ENCODE measurements at regions not wholly inside any gene's neighbourhood (a gene's known extent, or its start where the extent isn't known, plus 50 kb on each side); places are given as distances from the start of the nearest gene placed in this dataset.

DNA sequence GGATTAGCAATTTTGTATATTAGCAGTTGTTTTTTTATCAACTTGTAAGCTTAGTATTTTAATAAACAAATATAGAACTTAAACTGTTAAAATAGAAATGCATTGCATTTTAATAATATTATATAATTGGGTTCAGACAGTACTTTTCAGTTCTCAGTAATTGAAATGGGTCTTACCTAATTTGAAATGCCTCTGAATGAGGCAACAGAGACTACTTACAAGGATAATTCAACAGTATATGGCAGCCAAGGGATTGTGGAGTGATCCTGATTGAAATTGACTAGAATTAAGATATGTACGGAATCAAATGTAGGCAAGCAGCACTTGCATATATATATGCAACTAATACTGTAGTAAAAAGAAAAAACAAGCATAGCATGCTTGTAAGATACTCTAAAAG lies 1503.9 kb upstream of the MIR17HG start:
- no peak for TF ChIP-seq CTCF (IDR thresholded peaks at IDR 0.05; ENCODE audit: low read depth, low read length)
- ChIA-PET POLR2A (no interaction called here), CTCF (no interaction called here)
- Histone ChIP-seq H3K27ac (ENCODE audit: low read depth, low read length) (no peak overlapping the region), H3K27me3 (ENCODE audit: control insufficient read depth, insufficient read depth, low read length) (no peaks in the 10 kb centered on the region), H3K9me3 (ENCODE audit: control insufficient read depth, insufficient read depth, low read length) (no peaks in the 10 kb centered on the region), H3K4me3 (ENCODE audit: low read depth, low read length) (no peak overlapping the region)
- no peak for DNase-seq (ENCODE audit: low read depth, low spot score)

DNA sequence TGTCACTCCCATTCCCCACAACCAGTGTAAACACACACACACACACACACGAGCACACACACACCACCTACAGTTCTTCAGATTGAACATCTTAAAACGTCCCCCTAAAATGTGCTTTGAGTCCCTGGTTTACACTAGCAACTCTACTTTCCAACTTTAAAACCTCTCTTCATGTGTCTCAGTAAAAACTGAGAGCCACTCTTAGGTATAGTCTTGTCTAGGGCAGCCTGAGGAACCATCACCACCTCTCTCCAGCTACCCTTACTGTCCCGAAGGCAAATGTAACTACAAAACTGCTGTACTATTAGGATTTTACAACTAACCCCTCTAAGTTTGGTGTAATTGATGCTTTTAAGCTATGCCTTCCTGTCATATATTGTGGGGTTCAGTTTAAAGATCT lies 1501.6 kb upstream of the MIR17HG start:
- CTCF ChIA-PET = no interaction called here
- no peak for DNase-seq (ENCODE audit: low read depth, low spot score)
- no peak for TF ChIP-seq CTCF (IDR thresholded peaks at IDR 0.05; ENCODE audit: low read depth, low read length)
- Histone ChIP-seq H3K9me3 (ENCODE audit: control insufficient read depth, insufficient read depth, low read length) (no peaks in the 10 kb centered on the region), H3K27me3 (ENCODE audit: control insufficient read depth, insufficient read depth, low read length) (no peaks in the 10 kb centered on the region), H3K27ac (ENCODE audit: low read depth, low read length) (no peak overlapping the region), H3K4me3 (ENCODE audit: low read depth, low read length) (no peak overlapping the region)
- POLR2A ChIA-PET = no interaction called here

GRCh38 chr13:89846926-89847585 lies 1500.4 kb upstream of the MIR17HG start:
- Histone ChIP-seq H3K9me3 (ENCODE audit: control insufficient read depth, insufficient read depth, low read length) (no peaks in the 10 kb centered on the region), H3K27me3 (ENCODE audit: control insufficient read depth, insufficient read depth, low read length) (no peaks in the 10 kb centered on the region), H3K27ac (ENCODE audit: low read depth, low read length) (no peak overlapping the region), H3K4me3 (ENCODE audit: low read depth, low read length) (no peak overlapping the region)
- DNase-seq (ENCODE audit: low read depth, low spot score) = no peak
- TF ChIP-seq CTCF (IDR thresholded peaks at IDR 0.05; ENCODE audit: low read depth, low read length) = no peak
- ChIA-PET POLR2A (no interaction called here), CTCF (no interaction called here)

DNA sequence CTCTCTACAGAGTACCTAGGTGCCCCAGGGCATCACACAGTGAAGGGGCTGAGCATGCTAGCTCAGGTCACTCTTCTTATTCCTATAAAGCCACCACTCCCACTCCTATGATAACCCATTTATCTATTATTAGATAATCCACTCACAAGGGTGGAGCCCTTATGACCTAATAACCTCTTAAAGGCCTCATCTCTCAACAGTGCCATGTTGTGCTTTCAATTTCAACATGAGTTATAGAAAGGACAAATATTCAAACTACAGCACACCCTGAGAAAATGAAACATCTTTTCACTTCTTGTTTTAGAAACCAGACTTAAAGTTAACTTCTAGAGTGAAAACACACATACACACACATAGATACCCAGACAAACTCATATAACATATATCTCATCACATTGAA lies 1494.9 kb upstream of the MIR17HG start:
- H3K9me3 ChIP-seq (ENCODE audit: control insufficient read depth, insufficient read depth, low read length) = no peaks in the 10 kb centered on the region
- ChIA-PET POLR2A (no interaction called here), CTCF (no interaction called here)
- TF ChIP-seq CTCF (IDR thresholded peaks at IDR 0.05; ENCODE audit: low read depth, low read length) = no peak
- no peak overlapping the region for H3K27ac ChIP-seq (ENCODE audit: low read depth, low read length)
- H3K4me3 ChIP-seq (ENCODE audit: low read depth, low read length) = no peak overlapping the region
- no peak for DNase-seq (ENCODE audit: low read depth, low spot score)
- H3K27me3 ChIP-seq (ENCODE audit: control insufficient read depth, insufficient read depth, low read length) = no peaks in the 10 kb centered on the region

- H3K27ac ChIP-seq (ENCODE audit: low read depth, low read length) = no peak overlapping the region
- ChIA-PET POLR2A (no interaction called here), CTCF (no interaction called here)
- TF ChIP-seq CTCF (IDR thresholded peaks at IDR 0.05; ENCODE audit: low read depth, low read length) = no peak
- no peaks in the 10 kb centered on the region for H3K27me3 ChIP-seq (ENCODE audit: control insufficient read depth, insufficient read depth, low read length)
- H3K9me3 ChIP-seq (ENCODE audit: control insufficient read depth, insufficient read depth, low read length) = no peaks in the 10 kb centered on the region
- DNase-seq (ENCODE audit: low read depth, low spot score) = no peak
- H3K4me3 ChIP-seq (ENCODE audit: low read depth, low read length) = no peak overlapping the region
Measured at GRCh38 chr13:89856512-89856911, 1491.0 kb upstream of the MIR17HG start.

All from AG04450 (cell line).